ENCODE measurements at regions not wholly inside any gene's neighbourhood (a gene's known extent, or its start where the extent isn't known, plus 50 kb on each side); places are given as distances from the start of the nearest gene placed in this dataset.

- TF ChIP-seq CTCF (conservative IDR thresholded peaks at IDR 0.05 in 1 of 2, IDR thresholded peaks at IDR 0.05 in 1 of 2; ENCODE audit: low read depth in 1 of 2, low read length in 2 of 2) (peak; percentile 48 to 74), EZH2 (IDR thresholded peaks at IDR 0.05; ENCODE audit: low read length, missing control alignments) (no peak)
Measured at GRCh38 chr9:7273575-7273974, 515.8 kb downstream of the KDM4C start.

Data from fibroblast of lung (primary cell).